Renal cortex interstitium (tissue), 11 donors: ENCODE measurements at regions not wholly inside any gene's neighbourhood (a gene's known extent, or its start where the extent isn't known, plus 50 kb on each side); places are given as distances from the start of the nearest gene placed in this dataset.
"Not testable (repeated sequence)": the region's sequence is repeated elsewhere in the genome, so short reads cannot be mapped to it uniquely, and the experiment has no call there.

Experiments
- DNase-seq, 11 donors: peaks; one replicate each; pipeline ENCODE4 v3.0.0-alpha.2; 2013; ENCODE audit warnings: low read depth in 9 of 11, low spot score in 4 of 11; ENCODE audit errors: extremely low read depth in 1 of 11

GRCh38 chr9:97771641-97772040, 74.5 kb upstream of the XPA start:
- no peak for DNase-seq

GRCh38 chr9:97772145-97772544, 75.0 kb upstream of the XPA start:
- DNase-seq = no peak

GRCh38 chr9:97773091-97773490, 76.0 kb upstream of the XPA start:
- no peak for DNase-seq

GRCh38 chr9:97773723-97774122, 76.6 kb upstream of the XPA start:
- no peak for DNase-seq

GRCh38 chr9:97774673-97775072, 77.5 kb upstream of the XPA start:
- no peak for DNase-seq

- not testable (repeated sequence) for DNase-seq
Measured at GRCh38 chr9:97778740-97779139, 74.3 kb upstream of the FOXE1 start.

GRCh38 chr9:97779608-97780007, 73.4 kb upstream of the FOXE1 start:
- no peak for DNase-seq

GRCh38 chr9:97781902-97782301, 71.1 kb upstream of the FOXE1 start:
- DNase-seq = no peak

- DNase-seq = no peak
Measured at GRCh38 chr9:97786341-97786740, 66.7 kb upstream of the FOXE1 start.

GRCh38 chr9:97787551-97787950, 65.5 kb upstream of the FOXE1 start:
- DNase-seq = no peak

- DNase-seq = no peak
Measured at GRCh38 chr9:97788763-97789663, 64.0 kb upstream of the FOXE1 start.

- DNase-seq = no peak
Measured at GRCh38 chr9:97790542-97790941, 62.5 kb upstream of the FOXE1 start.

GRCh38 chr9:97791542-97791941, 61.5 kb upstream of the FOXE1 start:
- DNase-seq = no peak

GRCh38 chr9:97793067-97793466, 60.0 kb upstream of the FOXE1 start:
- DNase-seq = no peak

GRCh38 chr9:97794666-97795065, 58.4 kb upstream of the FOXE1 start:
- no peak for DNase-seq

- not testable (repeated sequence) for DNase-seq
Measured at GRCh38 chr9:97796176-97796575, 56.9 kb upstream of the FOXE1 start.

GRCh38 chr9:97801180-97801579, 51.8 kb upstream of the FOXE1 start:
- no peak for DNase-seq

- no peak for DNase-seq
Measured at GRCh38 chr9:97802276-97802675, 50.8 kb upstream of the FOXE1 start.

- DNase-seq = peak; percentile 21 to 57 (median 54)
Measured at GRCh38 chr9:97803167-97804058, 49.6 kb upstream of the FOXE1 start.
